ENCODE measurements at regions not wholly inside any gene's neighbourhood (a gene's known extent, or its start where the extent isn't known, plus 50 kb on each side); places are given as distances from the start of the nearest gene placed in this dataset.

- TF ChIP-seq CTCF (IDR thresholded peaks at IDR 0.05) (no peak), POLR2A (IDR thresholded peaks at IDR 0.05) (no peak)
These were observed 364.2 kb downstream of the TFAP2B start for GRCh38 chr6:51182827-51183226.

Data from esophagus squamous epithelium (tissue), 4 donors.